ENCODE measurements at regions not wholly inside any gene's neighbourhood (a gene's known extent, or its start where the extent isn't known, plus 50 kb on each side); places are given as distances from the start of the nearest gene placed in this dataset.
"Not testable (repeated sequence)": the region's sequence is repeated elsewhere in the genome, so short reads cannot be mapped to it uniquely, and the experiment has no call there.

DNA sequence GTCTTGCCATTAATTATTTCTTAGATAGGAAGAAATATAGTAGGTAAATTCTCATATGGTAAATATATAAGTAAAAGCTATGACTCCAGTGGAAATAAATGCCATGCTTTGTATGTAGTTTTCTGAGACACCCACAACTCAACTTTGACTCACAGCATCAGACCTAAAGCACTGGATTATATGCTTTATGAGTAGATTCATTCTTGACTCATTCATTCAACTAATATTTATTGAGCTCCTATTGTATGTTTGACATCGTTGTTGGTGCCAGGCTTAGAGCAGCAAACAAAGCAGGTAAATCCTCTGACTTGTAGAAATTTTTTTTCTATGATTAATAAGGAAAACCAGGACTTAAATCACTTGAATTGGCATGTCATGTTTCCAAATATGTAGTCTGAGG is 211.4 kb downstream of the PTPRC start:
- Histone ChIP-seq H3K27ac (ENCODE audit: low read depth, low read length) (no peak overlapping the region), H3K9me3 (ENCODE audit: control insufficient read depth, low read length) (peaks cover 5% of the 10 kb centered on the region), H3K4me3 (ENCODE audit: low read length) (no peak overlapping the region), H3K4me1 (ENCODE audit: control insufficient read depth, insufficient read depth, low read length) (no peaks in the 10 kb centered on the region), H3K9ac (ENCODE audit: extremely low read depth, low read length, poor library complexity, severe bottlenecking) (no peak overlapping the region), H3K27me3 (ENCODE audit: control insufficient read depth, insufficient read depth, low read length, poor library complexity, severe bottlenecking) (no peaks in the 10 kb centered on the region), H3K36me3 (ENCODE audit: control insufficient read depth, insufficient read depth, low read length) (no peaks in the 10 kb centered on the region)
- H3K9me3 Mint-ChIP-seq, result peaks cover 10% of the 10 kb centered on the region
- no peak overlapping the region for H3K27ac Mint-ChIP-seq
- H3K36me3 Mint-ChIP-seq (ENCODE audit: low read depth), result no peaks in the 10 kb centered on the region
- WGBS, 2 experiments (ENCODE audit: insufficient coverage in 1 of 2, insufficient read length in 1 of 2), result 93% methylated on average over 1 of the region's 1 CpG; no CpG with 5 or more reads in 1 of the 2 experiments
- TF ChIP-seq, protein P1, sequence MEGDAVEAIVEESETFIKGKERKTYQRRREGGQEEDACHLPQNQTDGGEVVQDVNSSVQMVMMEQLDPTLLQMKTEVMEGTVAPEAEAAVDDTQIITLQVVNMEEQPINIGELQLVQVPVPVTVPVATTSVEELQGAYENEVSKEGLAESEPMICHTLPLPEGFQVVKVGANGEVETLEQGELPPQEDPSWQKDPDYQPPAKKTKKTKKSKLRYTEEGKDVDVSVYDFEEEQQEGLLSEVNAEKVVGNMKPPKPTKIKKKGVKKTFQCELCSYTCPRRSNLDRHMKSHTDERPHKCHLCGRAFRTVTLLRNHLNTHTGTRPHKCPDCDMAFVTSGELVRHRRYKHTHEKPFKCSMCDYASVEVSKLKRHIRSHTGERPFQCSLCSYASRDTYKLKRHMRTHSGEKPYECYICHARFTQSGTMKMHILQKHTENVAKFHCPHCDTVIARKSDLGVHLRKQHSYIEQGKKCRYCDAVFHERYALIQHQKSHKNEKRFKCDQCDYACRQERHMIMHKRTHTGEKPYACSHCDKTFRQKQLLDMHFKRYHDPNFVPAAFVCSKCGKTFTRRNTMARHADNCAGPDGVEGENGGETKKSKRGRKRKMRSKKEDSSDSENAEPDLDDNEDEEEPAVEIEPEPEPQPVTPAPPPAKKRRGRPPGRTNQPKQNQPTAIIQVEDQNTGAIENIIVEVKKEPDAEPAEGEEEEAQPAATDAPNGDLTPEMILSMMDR (conservative IDR thresholded peaks at IDR 0.05), result no peak
- H3K4me1 Mint-ChIP-seq, result peaks cover 18% of the 10 kb centered on the region
- no peaks in the 10 kb centered on the region for H3K27me3 Mint-ChIP-seq (ENCODE audit: insufficient read depth)
- DNase-seq, result no peak
- H3K4me3 Mint-ChIP-seq, result no peak overlapping the region

DNA sequence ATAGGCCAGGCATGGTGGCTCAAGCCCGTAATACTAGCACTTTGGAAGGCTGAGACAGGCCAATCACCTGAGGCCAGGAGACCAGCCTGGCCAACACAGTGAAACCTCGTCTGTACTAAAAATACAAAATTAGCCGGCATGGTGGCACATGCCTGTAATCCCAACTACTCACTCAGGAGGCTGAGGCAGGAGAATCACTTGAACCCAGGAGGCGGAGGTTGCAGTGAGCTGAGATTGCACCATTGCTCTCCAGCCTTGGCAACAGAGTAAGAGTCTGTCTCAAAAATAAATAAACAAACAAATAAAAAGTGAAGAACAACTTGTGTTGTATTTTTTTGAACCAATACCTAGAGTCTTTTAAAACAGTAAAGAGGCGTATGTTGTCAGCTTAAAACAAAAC is 212.1 kb downstream of the PTPRC start:
- H3K27ac ChIP-seq (ENCODE audit: low read depth, low read length); H3K36me3 ChIP-seq (ENCODE audit: control insufficient read depth, insufficient read depth, low read length); H3K27me3 ChIP-seq (ENCODE audit: control insufficient read depth, insufficient read depth, low read length, poor library complexity, severe bottlenecking); H3K4me1 ChIP-seq (ENCODE audit: control insufficient read depth, insufficient read depth, low read length); H3K27me3 Mint-ChIP-seq (ENCODE audit: insufficient read depth); H3K4me3 ChIP-seq (ENCODE audit: low read length); DNase-seq; H3K9me3 Mint-ChIP-seq; H3K4me3 Mint-ChIP-seq; H3K9ac ChIP-seq (ENCODE audit: extremely low read depth, low read length, poor library complexity, severe bottlenecking); H3K27ac Mint-ChIP-seq; H3K9me3 ChIP-seq (ENCODE audit: control insufficient read depth, low read length); H3K36me3 Mint-ChIP-seq (ENCODE audit: low read depth): not testable (repeated sequence)
- WGBS, 2 experiments (ENCODE audit: insufficient coverage in 1 of 2, insufficient read length in 1 of 2), result 80 to 93% methylated on average over 1 to 5 of the region's 5 CpGs
- H3K4me1 Mint-ChIP-seq, result peaks cover 18% of the 10 kb centered on the region

DNA sequence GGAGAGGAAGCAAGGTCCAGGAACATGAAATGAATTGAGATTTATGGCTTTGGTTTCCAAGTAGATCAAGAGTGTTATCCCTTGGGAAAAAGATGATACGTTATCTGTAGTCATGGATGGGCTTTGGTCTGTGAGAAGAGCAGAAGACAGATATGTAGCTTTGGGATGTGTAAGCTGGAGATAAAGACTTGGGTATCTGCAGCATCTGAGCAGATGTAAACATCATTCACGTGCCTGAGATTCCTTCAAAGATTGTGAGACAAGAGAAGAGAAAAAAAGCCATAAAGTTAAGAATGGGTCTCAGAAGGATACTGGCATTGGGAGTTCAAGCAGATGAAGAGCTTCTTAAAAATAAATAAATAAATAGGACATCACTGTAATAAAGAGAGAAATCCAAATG is 217.8 kb downstream of the PTPRC start:
- H3K27ac ChIP-seq (ENCODE audit: low read depth, low read length), result no peak overlapping the region

More for the DNA sequence above, 217.8 kb downstream of the PTPRC start:
- Mint-ChIP-seq H3K4me1 (peaks cover 27% of the 10 kb centered on the region), H3K9me3 (peaks cover 10% of the 10 kb centered on the region), H3K4me3 (no peak overlapping the region), H3K27ac (no peak overlapping the region), H3K36me3 (ENCODE audit: low read depth) (no peaks in the 10 kb centered on the region), H3K27me3 (ENCODE audit: insufficient read depth) (no peaks in the 10 kb centered on the region)
- Histone ChIP-seq H3K36me3 (ENCODE audit: control insufficient read depth, insufficient read depth, low read length) (no peaks in the 10 kb centered on the region), H3K9me3 (ENCODE audit: control insufficient read depth, low read length) (peaks cover 5% of the 10 kb centered on the region), H3K27me3 (ENCODE audit: control insufficient read depth, insufficient read depth, low read length, poor library complexity, severe bottlenecking) (no peaks in the 10 kb centered on the region), H3K4me3 (ENCODE audit: low read length) (no peak overlapping the region), H3K9ac (ENCODE audit: extremely low read depth, low read length, poor library complexity, severe bottlenecking) (no peak overlapping the region), H3K4me1 (ENCODE audit: control insufficient read depth, insufficient read depth, low read length) (peaks cover 10% of the 10 kb centered on the region)
- DNase-seq, result no peak
- TF ChIP-seq, protein P1 (conservative IDR thresholded peaks at IDR 0.05), result no peak
- WGBS, 2 experiments (ENCODE audit: insufficient coverage in 1 of 2, insufficient read length in 1 of 2), result 50 to 74% methylated on average over 2 of the region's 2 CpGs

Data from endodermal cell (in vitro differentiated cells).